OCI-LY7 (cell line): ENCODE measurements at regions not wholly inside any gene's neighbourhood (a gene's known extent, or its start where the extent isn't known, plus 50 kb on each side); places are given as distances from the start of the nearest gene placed in this dataset.

ENCODE experiments used
- BruUV-seq: library from RNA; stranded (reverse); fragments of 400-500 nt; replicated peaks from 2 replicates; lab custom pipeline; 2021; lab: Mats Ljungman, UMichigan
- CTCF ChIA-PET: fragments of 300-600 bp; sonication (Branson Sonifier 250); formaldehyde crosslinking; loops from one replicate; lab custom pipeline; 2022; ENCODE audit warnings: antibody characterized with exemption; ENCODE audit not compliant: unreplicated experiment; lab: Charles Lee
- POLR2A ChIA-PET: fragments of 300-600 bp; sonication (Branson Sonifier 250); formaldehyde crosslinking; loops from one replicate; lab custom pipeline; 2022; ENCODE audit warnings: antibody characterized with exemption; lab: Charles Lee
- DNase-seq: peaks from one replicate; pipeline ENCODE4 v3.0.0-alpha.2; 2015; ENCODE audit warnings: low spot score
- H2AFZ ChIP-seq: fragments of 200-600 bp; sonication (generic), shearing (Covaris generic); 2 replicates; pipeline ENCODE4 v1.6.1; 2014; ENCODE audit warnings: mild to moderate bottlenecking, antibody characterized with exemption, low read length, moderate library complexity
- H3K27ac ChIP-seq: fragments of 200-600 bp; sonication (generic); 2 replicates; pipeline ENCODE4 v1.5.1; 2014; ENCODE audit warnings: mixed run types, low read depth, mild to moderate bottlenecking, moderate library complexity, low read length, inconsistent platforms; ENCODE audit not compliant: poor library complexity, severe bottlenecking
- H3K36me3 ChIP-seq: fragments of 200-600 bp; sonication (generic); 2 replicates; pipeline ENCODE4 v1.6.1; 2014; ENCODE audit warnings: mild to moderate bottlenecking, antibody characterized with exemption, low read length, moderate library complexity, mixed read lengths; ENCODE audit not compliant: insufficient read depth
- H3K4me1 ChIP-seq: fragments of 200-600 bp; sonication (generic); 2 replicates; pipeline ENCODE4 v1.5.1; 2014; ENCODE audit warnings: mild to moderate bottlenecking, low read length; ENCODE audit not compliant: insufficient read depth, poor library complexity, severe bottlenecking
- H3K4me2 ChIP-seq: fragments of 200-600 bp; sonication (generic); 2 replicates; pipeline ENCODE4 v1.6.1; 2014; ENCODE audit warnings: mild to moderate bottlenecking, low read length
- H3K4me3 ChIP-seq: fragments of 200-600 bp; sonication (generic); 2 replicates; pipeline ENCODE4 v1.5.1; 2014; ENCODE audit warnings: mild to moderate bottlenecking, low read depth, low read length; ENCODE audit not compliant: poor library complexity, severe bottlenecking
- H3K79me2 ChIP-seq: fragments of 200-600 bp; sonication (generic); 2 replicates; pipeline ENCODE4 v1.6.1; 2016; ENCODE audit warnings: low read depth, mild to moderate bottlenecking, low read length, moderate library complexity, mixed read lengths; ENCODE audit not compliant: insufficient read depth
- H3K9me2 ChIP-seq: fragments of 200-600 bp; sonication (generic); 2 replicates; pipeline ENCODE4 v1.6.1; 2016; ENCODE audit warnings: mild to moderate bottlenecking, low read length, mixed read lengths; ENCODE audit not compliant: insufficient read depth
- H3K9me3 ChIP-seq: fragments of 200-600 bp; sonication (generic); 2 replicates; pipeline ENCODE4 v1.6.1; 2014; ENCODE audit warnings: mild to moderate bottlenecking, mixed run types, low read length, mixed read lengths
- H4K20me1 ChIP-seq: fragments of 200-600 bp; sonication (generic); 2 replicates; pipeline ENCODE4 v1.6.1; 2014; ENCODE audit warnings: mild to moderate bottlenecking, antibody characterized with exemption, low read length, moderate library complexity, mixed read lengths; ENCODE audit not compliant: insufficient read depth
- EZH2phosphoT487 ChIP-seq: fragments of 200-600 bp; sonication (generic); IDR thresholded peaks from 2 replicates; pipeline ENCODE4 v1.6.1; 2018; ENCODE audit warnings: low read depth, borderline replicate concordance, mild to moderate bottlenecking, mixed run types, antibody characterized with exemption, low read length, moderate library complexity, mixed read lengths
- intact Hi-C: fragments of 100-400 bp; cut with micrococcal nuclease; formaldehyde crosslinking; loops from one replicate; pipeline ENCODE4 v1.10.0; 2022; ENCODE audit not compliant: unreplicated experiment
- TF ChIP-seq, protein P1 (sequence below): fragments of 200-600 bp; sonication (generic); conservative IDR thresholded peaks from 2 replicates; pipeline ENCODE4 v1.5.1; 2014; ENCODE audit warnings: mild to moderate bottlenecking, antibody characterized with exemption, low read length, moderate library complexity, mixed read lengths

DNA sequence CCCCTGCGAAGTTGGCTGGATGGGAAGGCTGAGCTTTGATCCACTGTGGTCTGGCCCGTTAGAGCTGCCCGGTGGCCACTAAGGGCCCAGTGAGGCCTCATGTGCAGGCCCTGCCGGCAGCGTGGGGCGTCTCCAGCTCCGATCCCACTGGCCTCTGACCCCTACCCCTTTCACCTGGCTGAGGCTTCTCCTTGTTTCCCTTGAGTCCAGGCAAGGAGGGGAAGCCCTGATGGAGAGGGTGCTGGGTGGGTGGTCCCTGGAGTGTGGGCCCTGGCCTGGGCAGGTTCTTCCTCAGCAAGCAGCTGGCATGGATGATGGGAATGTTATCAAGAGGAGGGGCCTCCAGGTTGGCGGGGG, 356.8 kb downstream of the SEC14L1 start:
- Histone ChIP-seq H3K4me2 (no peak overlapping the region), H3K4me3 (no peak overlapping the region), H3K79me2 (no peaks in the 10 kb centered on the region), H3K4me1 (peaks cover 30% of the 10 kb centered on the region), H3K36me3 (peaks cover 91% of the 10 kb centered on the region), H4K20me1 (no peaks in the 10 kb centered on the region), H3K27ac (no peak overlapping the region), H2AFZ (no peak overlapping the region), H3K9me2 (no peaks in the 10 kb centered on the region), H3K9me3 (no peaks in the 10 kb centered on the region)
- DNase-seq, result no peak
- CTCF ChIA-PET, result no interaction called here
- intact Hi-C loops, result no loop called here
- TF ChIP-seq EZH2phosphoT487, result no peak
- TF ChIP-seq, protein P1, sequence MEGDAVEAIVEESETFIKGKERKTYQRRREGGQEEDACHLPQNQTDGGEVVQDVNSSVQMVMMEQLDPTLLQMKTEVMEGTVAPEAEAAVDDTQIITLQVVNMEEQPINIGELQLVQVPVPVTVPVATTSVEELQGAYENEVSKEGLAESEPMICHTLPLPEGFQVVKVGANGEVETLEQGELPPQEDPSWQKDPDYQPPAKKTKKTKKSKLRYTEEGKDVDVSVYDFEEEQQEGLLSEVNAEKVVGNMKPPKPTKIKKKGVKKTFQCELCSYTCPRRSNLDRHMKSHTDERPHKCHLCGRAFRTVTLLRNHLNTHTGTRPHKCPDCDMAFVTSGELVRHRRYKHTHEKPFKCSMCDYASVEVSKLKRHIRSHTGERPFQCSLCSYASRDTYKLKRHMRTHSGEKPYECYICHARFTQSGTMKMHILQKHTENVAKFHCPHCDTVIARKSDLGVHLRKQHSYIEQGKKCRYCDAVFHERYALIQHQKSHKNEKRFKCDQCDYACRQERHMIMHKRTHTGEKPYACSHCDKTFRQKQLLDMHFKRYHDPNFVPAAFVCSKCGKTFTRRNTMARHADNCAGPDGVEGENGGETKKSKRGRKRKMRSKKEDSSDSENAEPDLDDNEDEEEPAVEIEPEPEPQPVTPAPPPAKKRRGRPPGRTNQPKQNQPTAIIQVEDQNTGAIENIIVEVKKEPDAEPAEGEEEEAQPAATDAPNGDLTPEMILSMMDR, result no peak
- POLR2A ChIA-PET, result interaction anchor here (0.6 kb wide), 1 partner anchor 1203 kb away, joined by 3 read pairs; no protein-coding TSS in a partner anchor
- no TSS peak for BruUV-seq

DNA sequence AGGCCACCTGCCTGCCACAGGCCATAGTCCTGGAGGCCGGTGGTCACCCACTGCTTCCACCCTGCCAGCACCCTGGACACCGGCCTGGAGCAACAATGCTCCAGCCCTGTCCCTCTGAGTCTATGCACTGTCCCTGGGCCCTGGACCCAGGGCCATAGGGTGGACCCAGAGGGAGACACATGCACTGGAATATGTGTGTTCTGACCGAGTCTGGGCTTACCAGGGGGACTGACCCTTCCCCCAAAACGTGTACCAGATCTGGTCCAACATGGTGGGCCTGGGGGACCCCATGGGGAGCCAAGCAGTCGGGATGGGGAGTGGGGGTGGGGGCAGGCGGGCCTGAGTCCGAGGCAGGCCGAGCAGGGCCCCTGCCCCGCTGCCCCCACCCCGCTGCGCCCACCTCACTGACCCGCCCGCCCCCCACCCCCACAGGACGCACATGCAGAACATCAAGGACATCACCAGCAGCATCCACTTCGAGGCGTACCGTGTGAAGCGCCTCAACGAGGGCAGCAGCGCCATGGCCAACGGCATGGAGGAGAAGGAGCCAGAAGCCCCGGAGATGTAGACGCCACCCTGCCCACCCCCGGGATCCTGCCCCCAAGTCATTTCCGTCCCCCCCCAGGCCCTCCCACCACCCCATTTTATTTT, 357.4 kb downstream of the SEC14L1 start:
- Histone ChIP-seq H3K9me2 (no peaks in the 10 kb centered on the region), H3K4me2 (no peak overlapping the region), H4K20me1 (no peaks in the 10 kb centered on the region), H3K36me3 (peaks cover 85% of the 10 kb centered on the region), H3K27ac (no peak overlapping the region), H3K4me3 (no peak overlapping the region), H2AFZ (no peak overlapping the region), H3K79me2 (no peaks in the 10 kb centered on the region), H3K4me1 (peaks cover 23% of the 10 kb centered on the region), H3K9me3 (no peaks in the 10 kb centered on the region)
- BruUV-seq, result no TSS peak
- ChIA-PET CTCF (no interaction called here), POLR2A (no interaction called here)
- intact Hi-C loops, result no loop called here
- TF ChIP-seq, protein P1, result no peak
- TF ChIP-seq EZH2phosphoT487, result no peak
- no peak for DNase-seq
